Breast epithelium (tissue), 3 donors: ENCODE measurements at regions not wholly inside any gene's neighbourhood (a gene's known extent, or its start where the extent isn't known, plus 50 kb on each side); places are given as distances from the start of the nearest gene placed in this dataset.

Experiments
- CTCF ChIP-seq, 3 donors: fragments of 450-650 bp; IDR thresholded peaks; one replicate each; pipeline ENCODE4 v1.5.1; 2016 to 2017; ENCODE audit warnings: antibody characterized with exemption in 3 of 3, mild to moderate bottlenecking in 3 of 3, moderate library complexity in 3 of 3
- POLR2A ChIP-seq: fragments of 450-650 bp; IDR thresholded peaks from one replicate; pipeline ENCODE4 v1.6.1; 2016; ENCODE audit warnings: antibody characterized with exemption, mild to moderate bottlenecking, moderate library complexity

- no peak for TF ChIP-seq CTCF (IDR thresholded peaks at IDR 0.05)
- no peak for TF ChIP-seq POLR2A
Observed at GRCh38 chr1:216997069-216997468, 273.8 kb upstream of the ESRRG start.
